Activated naive CD4-positive, alpha-beta T cell treated with anti-CD3 and anti-CD28 coated beads for 36 hours (primary cell): ENCODE measurements at regions not wholly inside any gene's neighbourhood (a gene's known extent, or its start where the extent isn't known, plus 50 kb on each side); places are given as distances from the start of the nearest gene placed in this dataset.
"Not testable (repeated sequence)": the region's sequence is repeated elsewhere in the genome, so short reads cannot be mapped to it uniquely, and the experiment has no call there.

ENCODE experiments used
- CTCF ChIA-PET: fragments of 350-600 bp; sonication (Branson Sonifier 250); formaldehyde crosslinking; loops from one replicate; lab custom pipeline; 2021; ENCODE audit warnings: antibody characterized with exemption; lab: Charles Lee
- DNase-seq: peaks from one replicate; pipeline ENCODE4 v3.0.0-alpha.2; 2020
- H3K27ac Mint-ChIP-seq: one replicate; pipeline ENCODE4 v1.8.0; 2021; ENCODE audit warnings: mild to moderate bottlenecking, mixed read lengths
- H3K27me3 Mint-ChIP-seq: one replicate; pipeline ENCODE4 v1.8.0; 2021; ENCODE audit warnings: low read depth, mixed read lengths
- H3K36me3 Mint-ChIP-seq: one replicate; pipeline ENCODE4 v1.8.0; 2021; ENCODE audit warnings: low read depth, mixed read lengths
- H3K4me1 Mint-ChIP-seq: one replicate; pipeline ENCODE4 v1.8.0; 2021; ENCODE audit warnings: low read depth, mixed read lengths
- H3K4me3 Mint-ChIP-seq: one replicate; pipeline ENCODE4 v1.8.0; 2021; ENCODE audit warnings: mild to moderate bottlenecking, moderate library complexity, mixed read lengths
- H3K9me3 Mint-ChIP-seq: one replicate; pipeline ENCODE4 v1.8.0; 2021; ENCODE audit warnings: mixed read lengths
- intact Hi-C: fragments of 100-400 bp; cut with micrococcal nuclease; formaldehyde crosslinking; loops from one replicate; pipeline ENCODE4 v1.15.1; 2023

- H3K27ac Mint-ChIP-seq: no peak overlapping the region
- intact Hi-C loops: no loop called here
- H3K36me3 Mint-ChIP-seq: no peaks in the 10 kb centered on the region
- CTCF ChIA-PET: no interaction called here
- H3K27me3 Mint-ChIP-seq: no peaks in the 10 kb centered on the region
- no peak for DNase-seq
- peaks cover 6% of the 10 kb centered on the region for H3K9me3 Mint-ChIP-seq
- H3K4me3 Mint-ChIP-seq: no peak overlapping the region
- no peaks in the 10 kb centered on the region for H3K4me1 Mint-ChIP-seq
These were observed 103.3 kb upstream of the EDIL3 start for GRCh38 chr5:84487963-84488362.

GRCh38 chr5:84480873-84481637 is 96.4 kb upstream of the EDIL3 start:
- DNase-seq: no peak
- no peaks in the 10 kb centered on the region for H3K4me1 Mint-ChIP-seq
- CTCF ChIA-PET: no interaction called here
- H3K27me3 Mint-ChIP-seq: no peaks in the 10 kb centered on the region
- no peak overlapping the region for H3K4me3 Mint-ChIP-seq
- no peak overlapping the region for H3K27ac Mint-ChIP-seq
- no peaks in the 10 kb centered on the region for H3K36me3 Mint-ChIP-seq
- intact Hi-C loops: no loop called here
- H3K9me3 Mint-ChIP-seq: peaks cover 2% of the 10 kb centered on the region

- peaks cover 2% of the 10 kb centered on the region for H3K9me3 Mint-ChIP-seq
- DNase-seq: no peak
- H3K27me3 Mint-ChIP-seq: no peaks in the 10 kb centered on the region
- CTCF ChIA-PET: interaction anchor here (0.5 kb wide), 1 partner anchor 325 kb away, joined by 5 read pairs; no protein-coding TSS in a partner anchor
- no peaks in the 10 kb centered on the region for H3K4me1 Mint-ChIP-seq
- intact Hi-C loops: no loop called here
- no peak overlapping the region for H3K4me3 Mint-ChIP-seq
- H3K27ac Mint-ChIP-seq: no peak overlapping the region
- H3K36me3 Mint-ChIP-seq: no peaks in the 10 kb centered on the region
These were observed 93.9 kb upstream of the EDIL3 start for GRCh38 chr5:84478603-84479002.

GRCh38 chr5:84477485-84477884 is 92.8 kb upstream of the EDIL3 start:
- DNase-seq: no peak
- no peak overlapping the region for H3K4me3 Mint-ChIP-seq
- CTCF ChIA-PET: no interaction called here
- H3K27me3 Mint-ChIP-seq: no peaks in the 10 kb centered on the region
- H3K36me3 Mint-ChIP-seq: no peaks in the 10 kb centered on the region
- peaks cover 2% of the 10 kb centered on the region for H3K9me3 Mint-ChIP-seq
- no peaks in the 10 kb centered on the region for H3K4me1 Mint-ChIP-seq
- H3K27ac Mint-ChIP-seq: no peak overlapping the region
- intact Hi-C loops: no loop called here

- Mint-ChIP-seq H3K27ac (no peak overlapping the region), H3K4me1 (no peaks in the 10 kb centered on the region)
- CTCF ChIA-PET: interaction anchor here (0.8 kb wide), 1 partner anchor 594 kb away, joined by 6 read pairs; no protein-coding TSS in a partner anchor
These were observed 89.4 kb upstream of the EDIL3 start for GRCh38 chr5:84474126-84474525.

GRCh38 chr5:84453405-84453804 is 68.7 kb upstream of the EDIL3 start:
- H3K4me1 Mint-ChIP-seq: no peaks in the 10 kb centered on the region
- intact Hi-C loops: no loop called here
- H3K27me3 Mint-ChIP-seq: no peaks in the 10 kb centered on the region
- no peak overlapping the region for H3K27ac Mint-ChIP-seq
- H3K36me3 Mint-ChIP-seq: no peaks in the 10 kb centered on the region
- CTCF ChIA-PET: no interaction called here
- no peak for DNase-seq
- peaks cover 7% of the 10 kb centered on the region for H3K9me3 Mint-ChIP-seq
- H3K4me3 Mint-ChIP-seq: no peak overlapping the region

More at GRCh38 chr5:84474126-84474525, 89.4 kb upstream of the EDIL3 start:
- Mint-ChIP-seq H3K4me3 (no peak overlapping the region), H3K9me3 (no peaks in the 10 kb centered on the region), H3K36me3 (no peaks in the 10 kb centered on the region), H3K27me3 (no peaks in the 10 kb centered on the region)
- intact Hi-C loops: no loop called here
- DNase-seq: no peak

- CTCF ChIA-PET: no interaction called here
These were observed 66.1 kb upstream of the EDIL3 start for GRCh38 chr5:84450617-84451414.

GRCh38 chr5:84445049-84445685 is 60.5 kb upstream of the EDIL3 start:
- Mint-ChIP-seq H3K4me1 (no peaks in the 10 kb centered on the region), H3K9me3 (peaks cover 2% of the 10 kb centered on the region), H3K4me3 (no peak overlapping the region), H3K36me3 (no peaks in the 10 kb centered on the region), H3K27me3 (no peaks in the 10 kb centered on the region), H3K27ac (no peak overlapping the region)
- no peak for DNase-seq
- intact Hi-C loops: no loop called here
- CTCF ChIA-PET: interaction anchor here (0.6 kb wide), 1 partner anchor 862 kb away, joined by 3 read pairs; no protein-coding TSS in a partner anchor

More at GRCh38 chr5:84450617-84451414, 66.1 kb upstream of the EDIL3 start:
- intact Hi-C loops: loop anchor here (1.0 to 2.0 kb wide), 2 partner anchors 524 to 733 kb away; no protein-coding TSS in a partner anchor
- Mint-ChIP-seq H3K4me3 (no peak overlapping the region), H3K36me3 (no peaks in the 10 kb centered on the region), H3K27ac (no peak overlapping the region), H3K4me1 (no peaks in the 10 kb centered on the region), H3K27me3 (no peaks in the 10 kb centered on the region), H3K9me3 (peaks cover 7% of the 10 kb centered on the region)
- no peak for DNase-seq

DNA sequence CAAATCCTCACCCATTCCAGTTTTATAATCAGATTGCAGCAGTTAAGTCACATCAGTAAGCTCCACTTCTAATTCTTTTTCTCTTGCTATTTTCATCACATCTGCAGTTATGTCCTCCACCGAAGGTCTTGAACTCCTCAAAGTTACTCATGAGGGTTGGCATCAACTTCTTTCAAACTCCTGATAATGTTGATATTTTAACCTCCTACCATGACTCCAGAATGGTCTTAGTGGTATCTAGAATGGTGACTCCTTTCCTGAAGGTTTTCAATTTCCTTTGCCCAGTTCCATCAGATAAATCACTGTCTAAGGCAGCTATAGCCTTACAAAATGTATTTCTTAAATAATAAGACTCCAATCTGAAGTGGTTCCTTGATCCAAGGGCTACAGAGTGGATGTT is 53.8 kb upstream of the EDIL3 start:
- Mint-ChIP-seq H3K4me3 (no peak overlapping the region), H3K27ac (no peak overlapping the region), H3K4me1 (no peaks in the 10 kb centered on the region), H3K9me3 (peaks cover 2% of the 10 kb centered on the region), H3K27me3 (no peaks in the 10 kb centered on the region), H3K36me3 (no peaks in the 10 kb centered on the region)
- DNase-seq: no peak
- intact Hi-C loops: no loop called here
- CTCF ChIA-PET: no interaction called here

DNA sequence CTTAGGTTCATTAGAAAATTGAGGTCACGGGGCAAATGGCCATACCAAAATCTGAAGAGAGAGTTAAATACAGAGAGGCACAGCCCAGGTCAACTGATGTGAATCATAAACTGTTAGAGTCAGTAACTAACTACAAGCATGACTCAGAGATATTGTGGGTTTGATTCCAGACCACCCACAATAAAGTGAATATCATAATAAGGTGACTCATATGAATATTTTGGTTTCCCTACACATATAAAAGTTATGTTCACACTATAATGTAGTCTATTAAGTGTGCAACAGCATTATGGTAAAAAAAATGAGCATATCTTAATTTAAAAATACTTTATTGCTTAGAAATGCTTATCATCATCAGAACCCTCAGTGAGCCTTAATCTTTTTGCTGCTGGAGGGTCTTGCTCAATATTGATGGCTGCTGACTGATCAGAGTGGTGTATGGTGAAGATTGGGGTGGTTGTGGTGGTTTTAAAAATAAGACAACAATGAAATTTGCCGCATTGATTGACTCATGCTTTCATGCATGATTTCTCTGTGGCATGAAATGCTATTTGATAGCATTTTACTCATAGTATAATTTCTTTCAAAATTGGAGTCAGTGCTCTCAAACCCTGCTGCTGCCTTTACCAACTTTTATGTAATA is 53.1 kb upstream of the EDIL3 start:
- Mint-ChIP-seq H3K36me3 (no peaks in the 10 kb centered on the region), H3K4me1 (no peaks in the 10 kb centered on the region), H3K9me3 (peaks cover 2% of the 10 kb centered on the region), H3K27ac (no peak overlapping the region), H3K4me3 (no peak overlapping the region), H3K27me3 (no peaks in the 10 kb centered on the region)
- intact Hi-C loops: no loop called here
- CTCF ChIA-PET: no interaction called here
- DNase-seq: no peak

GRCh38 chr5:84436866-84437265 is 52.2 kb upstream of the EDIL3 start:
- Mint-ChIP-seq H3K9me3 (peaks cover 2% of the 10 kb centered on the region), H3K27ac (no peak overlapping the region), H3K4me1 (no peaks in the 10 kb centered on the region), H3K4me3 (no peak overlapping the region), H3K27me3 (no peaks in the 10 kb centered on the region), H3K36me3 (no peaks in the 10 kb centered on the region)
- DNase-seq: no peak
- intact Hi-C loops: no loop called here
- CTCF ChIA-PET: no interaction called here

- H3K36me3 Mint-ChIP-seq, H3K4me1 Mint-ChIP-seq, H3K27me3 Mint-ChIP-seq, H3K9me3 Mint-ChIP-seq, CTCF ChIA-PET, H3K27ac Mint-ChIP-seq, intact Hi-C loops, H3K4me3 Mint-ChIP-seq, DNase-seq: not testable (repeated sequence)
These were observed 51.2 kb upstream of the EDIL3 start for GRCh38 chr5:84435861-84436346.
